NCI-H2171 treated with DMSO at 0.1 percent for 48 hours (cell line): ENCODE measurements at regions not wholly inside any gene's neighbourhood (a gene's known extent, or its start where the extent isn't known, plus 50 kb on each side); places are given as distances from the start of the nearest gene placed in this dataset.
"Not testable (repeated sequence)": the region's sequence is repeated elsewhere in the genome, so short reads cannot be mapped to it uniquely, and the experiment has no call there.

Experiments used
- DNase-seq: peaks from one replicate; lab custom pipeline; 2025; lab: John Stamatoyannopoulos, UW

GRCh38 chr1:200317236-200317635 lies 92.6 kb downstream of the ZNF281 start:
- DNase-seq = no peak

- DNase-seq = no peak
Measured at GRCh38 chr1:200316148-200316803, 93.6 kb downstream of the ZNF281 start.

GRCh38 chr1:200314085-200314750 lies 95.6 kb downstream of the ZNF281 start:
- no peak for DNase-seq

- DNase-seq = no peak
Measured at GRCh38 chr1:200311256-200311655, 98.6 kb downstream of the ZNF281 start.

- DNase-seq = no peak
Measured at GRCh38 chr1:200310824-200311223, 99.0 kb downstream of the ZNF281 start.

- no peak for DNase-seq
Measured at GRCh38 chr1:200307755-200308066, 102.1 kb downstream of the ZNF281 start.

GRCh38 chr1:200306944-200307754 lies 102.7 kb downstream of the ZNF281 start:
- DNase-seq = peak; percentile 45

- no peak for DNase-seq
Measured at GRCh38 chr1:200305806-200306205, 104.0 kb downstream of the ZNF281 start.

- no peak for DNase-seq
Measured at GRCh38 chr1:200304171-200304570, 105.7 kb downstream of the ZNF281 start.

GRCh38 chr1:200302921-200303290 lies 106.9 kb downstream of the ZNF281 start:
- no peak for DNase-seq

GRCh38 chr1:200302192-200302920 lies 107.5 kb downstream of the ZNF281 start:
- DNase-seq = peak; percentile 46

- DNase-seq = no peak
Measured at GRCh38 chr1:200301152-200301551, 108.7 kb downstream of the ZNF281 start.

GRCh38 chr1:200299571-200299970 lies 110.3 kb downstream of the ZNF281 start:
- DNase-seq = no peak

- DNase-seq = no peak
Measured at GRCh38 chr1:200298242-200298641, 111.6 kb downstream of the ZNF281 start.

GRCh38 chr1:200296091-200296661 lies 113.7 kb downstream of the ZNF281 start:
- no peak for DNase-seq

- no peak for DNase-seq
Measured at GRCh38 chr1:200294241-200294640, 115.6 kb downstream of the ZNF281 start.

- no peak for DNase-seq
Measured at GRCh38 chr1:200292699-200293098, 117.1 kb downstream of the ZNF281 start.

GRCh38 chr1:200291106-200291505 lies 118.7 kb downstream of the ZNF281 start:
- no peak for DNase-seq

- DNase-seq = no peak
Measured at GRCh38 chr1:200290010-200290685, 119.7 kb downstream of the ZNF281 start.

GRCh38 chr1:200288226-200288625 lies 121.6 kb downstream of the ZNF281 start:
- DNase-seq = no peak

GRCh38 chr1:200284236-200284635 lies 125.6 kb downstream of the ZNF281 start:
- DNase-seq = not testable (repeated sequence)
